SKM-1 (cell line): ENCODE measurements at regions not wholly inside any gene's neighbourhood (a gene's known extent, or its start where the extent isn't known, plus 50 kb on each side); places are given as distances from the start of the nearest gene placed in this dataset.

ENCODE experiments used
- DNase-seq: peaks from one replicate; lab custom pipeline; 2025; ENCODE audit not compliant: unreplicated experiment; lab: John Stamatoyannopoulos, UW

DNA sequence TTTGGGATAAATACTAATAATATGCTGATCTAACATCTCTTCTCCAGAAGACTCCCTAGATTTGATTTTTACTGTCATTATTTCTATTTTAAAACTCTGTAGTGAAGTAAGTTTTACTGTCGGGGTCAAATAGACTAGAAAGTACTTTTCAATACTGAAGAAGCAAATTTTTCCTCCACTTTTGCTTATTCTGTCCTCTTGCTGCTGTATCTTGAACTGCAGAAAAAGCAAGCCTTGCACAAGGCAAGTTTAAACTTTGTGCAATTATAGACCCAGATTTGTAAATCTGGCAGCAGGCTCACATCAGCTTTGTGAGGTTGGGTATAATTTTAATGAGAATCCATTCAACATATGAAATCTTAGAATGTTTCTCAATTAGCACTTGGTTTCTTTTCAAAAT, 151.1 kb upstream of the ETS2 start:
- DNase-seq, result no peak

GRCh38 chr21:38658511-38658910, 147.2 kb upstream of the ETS2 start:
- DNase-seq, result no peak

DNA sequence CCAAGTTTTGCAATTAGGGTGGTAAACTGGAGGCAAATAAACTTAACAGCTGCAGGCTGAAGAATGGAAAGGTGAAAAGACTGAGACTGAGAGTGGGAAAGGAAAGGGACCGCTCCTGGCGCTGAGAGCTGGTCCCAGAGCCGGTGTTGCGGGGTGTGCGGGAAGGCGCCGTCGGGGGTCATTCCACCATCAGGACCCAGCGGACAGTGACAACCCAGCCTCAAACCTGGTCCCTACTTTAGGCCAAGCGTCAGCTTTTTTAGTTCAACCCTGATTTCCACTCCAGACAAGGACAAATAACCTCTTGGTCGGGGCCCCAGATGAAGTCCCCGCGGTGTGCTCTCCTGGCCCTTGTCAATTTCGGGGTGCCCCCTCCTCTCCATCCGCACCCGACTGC, 145.8 kb upstream of the ETS2 start:
- DNase-seq, result no peak

DNA sequence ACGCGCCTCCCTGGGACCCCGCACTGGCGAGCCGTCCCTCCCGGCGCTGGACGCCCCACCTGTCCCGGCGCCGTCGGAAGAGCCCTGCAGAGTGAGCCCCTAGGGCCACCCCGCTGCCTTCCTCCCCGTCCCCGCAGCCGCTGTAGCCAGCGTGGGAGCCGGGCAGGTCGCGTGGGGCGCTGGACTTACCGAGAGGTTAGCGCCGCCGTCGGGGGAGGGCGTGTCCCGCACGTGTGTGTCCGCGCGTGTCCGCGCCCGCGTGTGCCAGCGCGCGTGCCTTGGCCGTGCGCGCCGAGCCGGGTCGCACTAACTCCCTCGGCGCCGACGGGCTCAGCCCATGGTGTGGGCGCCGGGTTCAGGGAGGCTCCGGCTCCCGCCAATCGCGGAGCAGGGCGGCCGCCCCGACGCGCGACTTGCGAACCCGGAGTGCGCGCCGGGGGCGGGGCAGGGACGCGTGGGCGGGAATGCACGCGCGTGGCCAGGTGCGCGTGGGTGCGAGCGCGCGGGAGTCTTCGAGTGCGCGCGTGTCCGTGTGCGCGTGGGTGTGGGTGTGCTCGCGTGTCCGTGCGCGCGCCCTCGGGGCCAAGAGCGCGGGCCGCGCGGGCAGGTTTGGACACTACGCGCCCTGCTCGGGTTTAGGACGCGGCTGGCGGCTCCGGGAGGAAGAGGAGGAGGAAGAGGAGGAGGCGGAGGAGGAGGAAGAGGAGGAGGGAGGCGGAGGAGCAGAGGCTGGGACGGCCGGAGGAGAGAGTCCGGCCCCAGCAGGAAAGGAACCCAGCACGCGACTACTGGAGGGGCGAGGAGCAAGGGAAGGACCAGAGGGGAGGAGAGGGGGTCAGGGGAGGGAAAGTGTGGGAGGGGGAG, 145.2 kb upstream of the ETS2 start:
- DNase-seq, result no peak

GRCh38 chr21:38661197-38661871, 144.4 kb upstream of the ETS2 start:
- no peak for DNase-seq

DNA sequence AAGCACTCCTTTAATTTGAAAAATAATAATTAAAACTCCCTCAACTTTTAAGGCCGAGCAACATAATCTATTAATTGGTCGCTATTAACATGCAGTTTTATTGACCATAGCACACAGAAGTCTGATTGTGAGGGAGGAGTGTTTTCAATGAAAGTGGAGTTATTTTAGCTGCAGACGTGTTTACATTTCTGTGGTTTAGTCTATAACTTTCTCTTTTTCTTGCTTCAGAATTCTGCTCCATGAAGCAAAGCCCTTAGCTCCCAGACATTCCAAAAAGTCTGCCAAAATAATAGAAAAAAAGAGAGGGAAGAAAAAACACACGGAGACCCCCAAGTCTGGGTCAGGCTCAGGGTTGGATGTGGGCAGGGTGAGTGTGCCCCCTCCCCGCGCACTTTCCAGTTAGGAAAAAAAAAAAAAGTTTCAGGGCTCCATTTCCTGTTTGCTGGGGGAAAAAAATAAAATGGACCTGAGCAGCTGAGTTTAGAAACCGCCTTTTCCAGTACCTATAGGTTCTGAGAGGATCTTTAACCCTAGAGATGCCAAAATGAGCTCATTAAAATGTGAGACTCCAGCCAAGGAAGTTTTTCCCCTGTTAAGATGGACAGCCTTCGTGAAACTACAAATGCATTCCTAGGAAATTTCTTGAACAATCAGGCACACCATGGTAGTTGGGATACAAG, 143.7 kb upstream of the ETS2 start:
- no peak for DNase-seq

GRCh38 chr21:38663282-38663681, 142.4 kb upstream of the ETS2 start:
- no peak for DNase-seq

- no peak for DNase-seq
Measured at GRCh38 chr21:38664315-38664714, 141.4 kb upstream of the ETS2 start.

DNA sequence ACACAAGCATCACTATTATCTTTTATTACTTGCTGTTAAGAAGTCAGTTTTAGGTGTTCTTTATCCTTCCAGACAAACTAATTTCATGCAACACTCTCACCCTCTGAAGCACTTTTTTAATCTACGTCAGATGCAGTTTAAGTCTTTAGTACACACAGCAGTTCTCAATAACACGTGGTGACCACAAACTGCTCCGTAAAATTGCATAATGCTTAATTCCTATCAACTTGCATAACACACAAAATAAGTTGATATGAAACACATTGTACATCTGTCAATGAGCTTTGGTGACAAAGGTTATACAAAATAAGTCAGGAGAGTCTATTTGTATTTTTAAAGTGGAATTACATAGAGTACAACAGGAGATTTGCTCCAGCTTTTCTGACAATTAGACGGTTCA, 140.9 kb upstream of the ETS2 start:
- DNase-seq, result no peak

- peak; percentile 23 for DNase-seq
Measured at GRCh38 chr21:38667291-38667870, 138.3 kb upstream of the ETS2 start.

DNA sequence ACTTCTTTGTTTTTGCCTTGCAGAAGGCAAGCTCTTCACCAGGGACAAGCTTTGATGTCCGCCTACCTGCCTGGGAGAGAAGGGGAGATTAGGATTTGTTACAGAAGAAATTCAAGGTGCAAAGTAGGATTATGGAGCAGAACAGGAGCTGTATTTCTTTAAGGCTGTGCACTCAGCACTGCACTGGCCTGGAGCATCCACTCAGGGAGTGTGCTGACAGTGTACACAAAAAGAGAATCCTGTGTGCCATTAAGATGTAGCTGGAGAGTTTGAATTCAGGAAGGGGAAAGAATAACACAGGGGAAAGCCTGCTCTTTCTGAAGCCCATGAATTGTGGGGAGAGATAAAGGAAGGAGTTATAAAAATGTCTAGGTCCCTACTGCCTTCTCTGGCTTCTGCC, 137.7 kb upstream of the ETS2 start:
- no peak for DNase-seq

DNA sequence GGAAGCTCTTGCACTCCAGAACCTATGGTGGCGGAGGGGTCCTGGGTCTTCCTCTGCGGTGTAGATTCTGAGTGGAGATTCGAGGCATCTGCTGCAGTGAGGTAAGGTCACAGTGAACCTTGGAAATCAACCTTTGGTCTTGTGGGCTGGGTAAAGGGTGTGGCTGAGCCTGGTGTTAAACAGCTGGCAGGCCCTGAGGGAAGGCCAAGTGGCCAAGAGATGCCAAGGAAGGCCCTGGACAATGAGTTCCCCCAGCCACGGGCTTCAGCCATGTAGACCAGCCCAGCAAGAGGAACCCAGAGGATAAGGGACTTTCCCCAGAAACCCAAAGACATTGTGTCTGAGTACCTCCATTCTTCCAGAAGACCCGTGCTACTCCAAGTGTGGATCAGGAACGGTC, 137.2 kb upstream of the ETS2 start:
- DNase-seq, result no peak

DNA sequence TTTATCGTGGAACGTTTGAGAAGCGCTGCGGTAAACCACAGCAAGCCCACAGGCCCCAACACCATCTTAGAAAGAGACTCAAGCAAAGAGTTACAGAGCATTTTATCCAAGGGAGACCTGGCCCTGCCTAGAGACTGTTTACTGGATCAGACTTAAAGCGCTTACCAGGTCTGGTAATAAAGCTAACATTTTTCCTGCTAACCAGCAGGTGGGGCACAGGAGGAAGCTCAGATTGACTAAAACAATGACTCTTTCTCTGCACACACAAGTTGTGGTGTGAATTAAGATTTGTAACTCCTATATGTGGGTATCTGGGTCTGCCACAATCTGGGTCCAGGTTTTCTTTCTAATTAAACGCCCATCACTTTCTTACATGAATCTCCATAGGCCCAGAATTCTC, 136.5 kb upstream of the ETS2 start:
- DNase-seq, result no peak

DNA sequence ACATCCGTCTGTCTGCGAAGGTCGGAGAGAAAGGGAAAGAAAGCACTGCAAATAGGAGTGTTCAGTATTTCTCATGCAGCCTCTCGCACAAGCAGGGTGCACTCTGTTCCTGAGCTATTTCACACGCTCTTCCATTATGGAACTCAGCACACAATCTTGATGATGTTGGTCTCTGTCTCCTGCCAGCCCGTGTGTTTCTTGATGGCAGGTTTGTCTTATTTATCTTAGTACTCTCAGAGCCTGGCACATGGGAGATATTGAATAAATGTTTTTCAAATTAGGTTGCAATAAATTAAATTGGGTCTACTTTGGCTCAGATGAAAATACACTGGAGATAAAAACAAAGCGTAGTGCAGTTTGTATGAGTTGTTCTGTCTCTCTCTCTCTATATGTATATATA, 134.9 kb upstream of the ETS2 start:
- DNase-seq, result no peak

GRCh38 chr21:38671773-38672172, 134.0 kb upstream of the ETS2 start:
- no peak for DNase-seq

GRCh38 chr21:38675182-38675824, 130.4 kb upstream of the ETS2 start:
- no peak for DNase-seq

DNA sequence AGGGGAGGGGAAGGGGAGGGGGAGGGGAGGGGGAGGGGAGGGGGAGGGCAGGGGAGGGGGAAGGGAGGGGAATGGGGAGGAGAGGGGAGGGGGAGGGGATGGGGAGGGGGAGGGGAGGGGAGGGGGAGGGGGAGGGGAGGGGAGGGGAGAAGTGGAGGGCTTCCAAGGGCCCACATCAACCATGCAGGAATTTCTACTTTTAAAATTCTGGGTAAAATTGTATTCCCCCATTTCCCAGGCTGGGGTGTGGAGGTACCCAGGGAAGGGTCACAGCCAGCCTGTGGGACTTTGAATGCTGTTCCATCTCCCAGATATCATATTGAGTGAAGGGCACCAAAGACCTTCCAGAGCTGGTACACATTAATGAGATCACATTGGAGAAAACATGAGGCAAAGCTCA, 126.9 kb upstream of the ETS2 start:
- DNase-seq, result no peak

GRCh38 chr21:38679534-38679933, 126.2 kb upstream of the ETS2 start:
- DNase-seq, result no peak

- DNase-seq, result no peak
Measured at GRCh38 chr21:38680401-38680800, 125.3 kb upstream of the ETS2 start.

GRCh38 chr21:38683222-38683621, 122.5 kb upstream of the ETS2 start:
- DNase-seq, result no peak

DNA sequence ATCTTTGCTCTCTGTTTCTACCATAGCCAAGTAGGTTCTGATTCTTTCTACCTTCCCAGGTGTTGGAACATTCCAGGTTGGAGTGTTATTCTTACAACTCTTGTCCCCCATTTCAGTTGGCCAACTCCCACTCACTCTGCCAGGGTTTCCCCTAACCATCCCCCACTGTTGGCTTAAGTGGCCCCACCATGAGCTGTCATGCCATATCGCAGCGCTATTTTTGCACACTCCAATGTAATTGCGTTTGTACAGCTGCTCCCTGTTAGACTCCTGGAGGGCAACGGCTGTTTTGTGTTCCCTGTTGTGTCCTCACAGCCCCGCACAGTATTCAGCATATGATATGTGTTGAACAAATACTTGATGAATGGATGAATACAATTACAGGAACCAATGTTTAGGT, 117.7 kb upstream of the ETS2 start:
- DNase-seq, result no peak
